ENCODE measurements at regions not wholly inside any gene's neighbourhood (a gene's known extent, or its start where the extent isn't known, plus 50 kb on each side); places are given as distances from the start of the nearest gene placed in this dataset.
A peak's percentile ranks its signal among the peaks of the same experiment; 100 is the strongest.

DNA sequence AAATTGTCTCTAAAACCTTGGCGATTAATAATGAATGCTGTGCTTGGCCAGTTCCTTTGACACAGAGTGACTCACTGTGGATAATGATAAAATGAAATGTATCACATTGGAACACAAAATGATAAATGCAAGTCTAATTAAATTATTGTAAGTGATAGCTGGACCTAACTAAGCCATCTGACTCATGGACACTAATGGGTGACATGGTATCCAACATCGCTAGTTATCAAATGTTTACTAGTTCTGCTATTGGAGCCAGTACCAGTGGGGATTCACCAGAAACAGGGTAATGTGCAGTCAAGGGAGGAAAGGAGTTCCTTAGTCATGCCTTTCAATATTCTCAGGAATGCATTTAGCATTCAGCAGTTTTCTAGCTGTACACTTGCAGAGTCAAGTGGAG is 736.3 kb upstream of the ACVR2A start:
- ChIA-PET CTCF (no interaction called here), POLR2A (ENCODE audit: unreplicated experiment) (no interaction called here)
- Histone ChIP-seq H3K36me3 (ENCODE audit: low read depth) (no peaks in the 10 kb centered on the region), H3K9me2 (ENCODE audit: insufficient read depth) (no peaks in the 10 kb centered on the region), H3K27ac (no peak overlapping the region), H3F3A (ENCODE audit: insufficient read depth, low read depth) (no peaks in the 10 kb centered on the region), H3K27me3 (ENCODE audit: insufficient read depth, low read depth) (no peaks in the 10 kb centered on the region), H3K79me2 (ENCODE audit: low read depth) (no peaks in the 10 kb centered on the region), H3K9me3 (ENCODE audit: insufficient read depth, low read depth) (no peaks in the 10 kb centered on the region), H4K20me1 (ENCODE audit: insufficient read depth) (no peaks in the 10 kb centered on the region), H3K4me1 (replicated peaks; ENCODE audit: insufficient read depth) (no peaks in the 10 kb centered on the region), H2AFZ (no peak overlapping the region), H3K4me2 (no peak overlapping the region), H3K4me3 (no peak overlapping the region)
- no peak for DNase-seq
- intact Hi-C loops (cut with micrococcal nuclease; ENCODE audit: unreplicated experiment): loop anchor here (10.0 kb wide), 1 partner anchor 166 kb away; no protein-coding TSS in a partner anchor
- TF ChIP-seq, protein P1, sequence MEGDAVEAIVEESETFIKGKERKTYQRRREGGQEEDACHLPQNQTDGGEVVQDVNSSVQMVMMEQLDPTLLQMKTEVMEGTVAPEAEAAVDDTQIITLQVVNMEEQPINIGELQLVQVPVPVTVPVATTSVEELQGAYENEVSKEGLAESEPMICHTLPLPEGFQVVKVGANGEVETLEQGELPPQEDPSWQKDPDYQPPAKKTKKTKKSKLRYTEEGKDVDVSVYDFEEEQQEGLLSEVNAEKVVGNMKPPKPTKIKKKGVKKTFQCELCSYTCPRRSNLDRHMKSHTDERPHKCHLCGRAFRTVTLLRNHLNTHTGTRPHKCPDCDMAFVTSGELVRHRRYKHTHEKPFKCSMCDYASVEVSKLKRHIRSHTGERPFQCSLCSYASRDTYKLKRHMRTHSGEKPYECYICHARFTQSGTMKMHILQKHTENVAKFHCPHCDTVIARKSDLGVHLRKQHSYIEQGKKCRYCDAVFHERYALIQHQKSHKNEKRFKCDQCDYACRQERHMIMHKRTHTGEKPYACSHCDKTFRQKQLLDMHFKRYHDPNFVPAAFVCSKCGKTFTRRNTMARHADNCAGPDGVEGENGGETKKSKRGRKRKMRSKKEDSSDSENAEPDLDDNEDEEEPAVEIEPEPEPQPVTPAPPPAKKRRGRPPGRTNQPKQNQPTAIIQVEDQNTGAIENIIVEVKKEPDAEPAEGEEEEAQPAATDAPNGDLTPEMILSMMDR (conservative IDR thresholded peaks at IDR 0.05): no peak
- TF ChIP-seq EZH2 (IDR thresholded peaks at IDR 0.05; ENCODE audit: low read depth): no peak
- no TSS peak for BruUV-seq (replicated peaks)

DNA sequence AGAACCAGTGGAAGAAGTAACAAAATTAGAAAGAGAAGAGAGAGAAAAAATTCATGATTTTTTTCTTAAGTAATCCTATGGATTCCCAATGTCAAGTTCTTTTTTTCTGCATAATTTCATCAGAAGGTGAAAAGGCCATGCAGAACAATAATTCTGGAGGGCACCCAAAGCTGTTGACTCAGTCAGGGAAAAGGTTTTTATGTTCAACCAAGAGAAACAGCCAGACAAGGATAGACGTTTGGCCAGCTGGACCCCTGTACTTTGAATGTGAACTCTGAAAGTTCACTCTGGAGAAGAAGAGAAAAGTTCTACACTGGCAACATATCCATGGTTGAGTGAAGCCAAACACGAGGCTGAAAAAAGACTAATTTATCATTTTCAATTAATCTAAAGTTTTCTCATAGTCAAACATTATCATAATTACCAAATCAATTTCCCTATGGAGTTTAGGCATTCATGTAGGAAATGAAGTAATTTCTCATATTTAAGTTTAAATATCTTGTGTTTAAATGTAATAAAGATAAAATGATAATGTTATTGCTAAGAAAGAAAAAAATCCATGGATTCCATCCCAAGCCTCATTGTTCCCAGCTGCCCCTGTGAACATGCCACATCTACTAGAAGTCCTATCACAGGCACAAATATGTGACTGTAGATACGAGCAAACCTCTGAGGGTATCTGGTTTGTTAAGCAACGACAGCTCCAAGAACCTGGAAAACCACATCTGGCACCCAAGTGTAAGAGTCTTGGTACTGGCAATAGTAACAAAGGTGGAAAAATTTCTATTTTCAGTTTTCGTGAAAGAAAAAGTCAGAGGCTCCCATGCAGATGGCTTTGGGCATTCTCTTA is 742.7 kb upstream of the ACVR2A start:
- Histone ChIP-seq H3F3A (ENCODE audit: insufficient read depth, low read depth) (peaks cover 14% of the 10 kb centered on the region; the same call in 1 of the 2 replicates), H2AFZ (no peak overlapping the region), H4K20me1 (ENCODE audit: insufficient read depth) (no peaks in the 10 kb centered on the region), H3K36me3 (ENCODE audit: low read depth) (no peaks in the 10 kb centered on the region), H3K27ac (no peak overlapping the region), H3K9me3 (ENCODE audit: insufficient read depth, low read depth) (no peaks in the 10 kb centered on the region), H3K4me3 (no peak overlapping the region), H3K27me3 (ENCODE audit: insufficient read depth, low read depth) (no peaks in the 10 kb centered on the region), H3K4me1 (replicated peaks; ENCODE audit: insufficient read depth) (peaks cover 26% of the 10 kb centered on the region), H3K4me2 (no peak overlapping the region), H3K9me2 (ENCODE audit: insufficient read depth) (no peaks in the 10 kb centered on the region), H3K79me2 (ENCODE audit: low read depth) (no peaks in the 10 kb centered on the region)
- ChIA-PET POLR2A (ENCODE audit: unreplicated experiment) (no interaction called here), CTCF (no interaction called here)
- no TSS peak for BruUV-seq (replicated peaks)
- DNase-seq: no peak
- TF ChIP-seq, protein P1 (conservative IDR thresholded peaks at IDR 0.05): no peak
- TF ChIP-seq EZH2 (IDR thresholded peaks at IDR 0.05; ENCODE audit: low read depth): no peak
- intact Hi-C loops (cut with micrococcal nuclease; ENCODE audit: unreplicated experiment): loop anchor here (10.0 kb wide), 1 partner anchor 173 kb away; no protein-coding TSS in a partner anchor

DNA sequence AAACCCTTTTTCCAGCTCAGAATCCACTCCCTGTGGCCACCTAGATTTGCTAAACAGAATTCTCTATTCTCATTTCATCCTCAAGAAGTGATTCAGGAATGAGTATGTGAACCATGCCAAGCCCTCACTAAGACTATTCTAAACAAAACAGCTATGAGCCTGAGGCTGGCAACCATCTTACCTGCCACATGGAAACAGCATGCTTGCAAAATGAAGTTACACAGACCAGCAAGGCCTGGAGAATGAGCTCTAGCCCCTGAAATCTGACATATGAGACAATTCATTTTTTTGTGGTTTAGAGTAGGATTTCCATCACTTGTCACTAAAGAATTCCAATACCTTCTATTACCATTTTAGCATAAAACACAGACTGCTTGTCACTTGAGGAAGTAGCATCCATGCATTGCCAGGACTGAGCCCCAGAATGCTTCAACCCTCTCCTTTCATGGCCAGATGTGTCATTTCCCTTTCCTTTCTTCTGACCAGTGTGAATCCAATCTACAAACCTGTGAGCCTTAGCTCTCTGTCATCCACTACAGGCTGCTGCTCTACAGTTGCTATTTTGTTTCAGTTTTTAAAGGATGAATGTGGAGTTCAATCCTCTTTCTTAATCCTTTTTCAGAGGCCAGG is 744.3 kb upstream of the ACVR2A start:
- Histone ChIP-seq H3K36me3 (ENCODE audit: low read depth) (no peaks in the 10 kb centered on the region), H3K4me1 (replicated peaks; ENCODE audit: insufficient read depth) (peaks cover 26% of the 10 kb centered on the region), H3K4me2 (peak overlapping the region; percentile 54; the same call in 1 of the 2 replicates), H3F3A (ENCODE audit: insufficient read depth, low read depth) (peaks cover 14% of the 10 kb centered on the region; the same call in 1 of the 2 replicates), H3K4me3 (no peak overlapping the region), H2AFZ (no peak overlapping the region; the same call in 1 of the 2 replicates), H3K9me3 (ENCODE audit: insufficient read depth, low read depth) (no peaks in the 10 kb centered on the region), H3K9me2 (ENCODE audit: insufficient read depth) (no peaks in the 10 kb centered on the region), H3K79me2 (ENCODE audit: low read depth) (no peaks in the 10 kb centered on the region), H3K27me3 (ENCODE audit: insufficient read depth, low read depth) (no peaks in the 10 kb centered on the region), H4K20me1 (ENCODE audit: insufficient read depth) (no peaks in the 10 kb centered on the region), H3K27ac (peak overlapping the region; percentile 47)
- peak; percentile 20 to 46 for DNase-seq
- intact Hi-C loops (cut with micrococcal nuclease; ENCODE audit: unreplicated experiment): loop anchor here (10.0 kb wide), 1 partner anchor 174 kb away; no protein-coding TSS in a partner anchor
- TF ChIP-seq, protein P1 (conservative IDR thresholded peaks at IDR 0.05): no peak
- TF ChIP-seq EZH2 (IDR thresholded peaks at IDR 0.05; ENCODE audit: low read depth): no peak
- POLR2A ChIA-PET (ENCODE audit: unreplicated experiment): interaction anchor here (0.6 to 0.8 kb wide), 3 partner anchors 77 to 283 kb away, joined by 3 to 9 read pairs (median 6); no protein-coding TSS in a partner anchor
- CTCF ChIA-PET: no interaction called here
- no TSS peak for BruUV-seq (replicated peaks)
